Panc1 (cell line): ENCODE measurements at regions not wholly inside any gene's neighbourhood (a gene's known extent, or its start where the extent isn't known, plus 50 kb on each side); places are given as distances from the start of the nearest gene placed in this dataset.
"Not testable (repeated sequence)": the region's sequence is repeated elsewhere in the genome, so short reads cannot be mapped to it uniquely, and the experiment has no call there.

Source experiments
- ATAC-seq: fragments of 200-7000 bp; cut with Tn5 transposase; 2 replicates; pipeline ENCODE4 v1.9.1; 2020; ENCODE audit warnings: mild to moderate bottlenecking, moderate library complexity
- BruUV-seq: library from RNA; stranded (reverse); fragments of 400-500 nt; replicated peaks from 2 replicates; lab custom pipeline; 2021; lab: Mats Ljungman, UMichigan
- CTCF ChIA-PET: fragments of 300-600 bp; sonication (Branson Sonifier 250); formaldehyde crosslinking; loops from one replicate; lab custom pipeline; 2022; ENCODE audit warnings: antibody characterized with exemption; lab: Charles Lee
- POLR2A ChIA-PET: fragments of 300-600 bp; sonication (Branson Sonifier 250); formaldehyde crosslinking; loops from one replicate; lab custom pipeline; 2022; ENCODE audit warnings: antibody characterized with exemption; lab: Charles Lee
- DNase-seq: peaks from one replicate; pipeline ENCODE4 v3.0.0-alpha.2; 2010; ENCODE audit warnings: low read depth, low spot score
- H3K27ac ChIP-seq: 2 replicates; pipeline ENCODE4 v1.5.1; 2011; ENCODE audit warnings: mild to moderate bottlenecking, low read length, inconsistent platforms
- H3K27me3 ChIP-seq: fragments of 200-500 bp; sonication (Bioruptor generic); 2 replicates; pipeline ENCODE4 v1.6.0; 2014; ENCODE audit warnings: low read length, inconsistent platforms; ENCODE audit not compliant: control insufficient read depth, insufficient read depth
- H3K36me3 ChIP-seq: fragments of 200-500 bp; sonication (Bioruptor generic); 2 replicates; pipeline ENCODE4 v1.5.1; 2014; ENCODE audit warnings: inconsistent platforms, mild to moderate bottlenecking, low read length, moderate library complexity; ENCODE audit not compliant: control insufficient read depth, insufficient read depth
- H3K4me1 ChIP-seq: 2 replicates; pipeline ENCODE4 v1.5.1; 2011; ENCODE audit warnings: inconsistent platforms, mild to moderate bottlenecking, low read length, moderate library complexity; ENCODE audit not compliant: control insufficient read depth, insufficient read depth
- H3K4me3 ChIP-seq, 2 experiments: 2 replicates each; pipeline ENCODE4 v1.5.1; 2011 to 2012; ENCODE audit warnings: low read depth in 2 of 2, low read length in 2 of 2, mild to moderate bottlenecking in 2 of 2, inconsistent platforms in 1 of 2, moderate library complexity in 1 of 2
- H3K9me3 ChIP-seq: fragments of 200-500 bp; sonication (Bioruptor generic); 2 replicates; pipeline ENCODE4 v1.5.1; 2014; ENCODE audit warnings: low read depth, mild to moderate bottlenecking, inconsistent platforms, low read length, moderate library complexity; ENCODE audit not compliant: control insufficient read depth, insufficient read depth
- in situ Hi-C: cut with HindIII; loops from 2 replicates; pipeline ENCODE4 v1.10.0; 2016; ENCODE audit warnings: low sequenced_read_pairs, low pct_unique_long_range_greater_than_20kb
- intact Hi-C: fragments of 100-400 bp; cut with micrococcal nuclease; formaldehyde crosslinking; loops from one replicate; pipeline ENCODE4 v1.10.0; 2022; ENCODE audit not compliant: unreplicated experiment

DNA sequence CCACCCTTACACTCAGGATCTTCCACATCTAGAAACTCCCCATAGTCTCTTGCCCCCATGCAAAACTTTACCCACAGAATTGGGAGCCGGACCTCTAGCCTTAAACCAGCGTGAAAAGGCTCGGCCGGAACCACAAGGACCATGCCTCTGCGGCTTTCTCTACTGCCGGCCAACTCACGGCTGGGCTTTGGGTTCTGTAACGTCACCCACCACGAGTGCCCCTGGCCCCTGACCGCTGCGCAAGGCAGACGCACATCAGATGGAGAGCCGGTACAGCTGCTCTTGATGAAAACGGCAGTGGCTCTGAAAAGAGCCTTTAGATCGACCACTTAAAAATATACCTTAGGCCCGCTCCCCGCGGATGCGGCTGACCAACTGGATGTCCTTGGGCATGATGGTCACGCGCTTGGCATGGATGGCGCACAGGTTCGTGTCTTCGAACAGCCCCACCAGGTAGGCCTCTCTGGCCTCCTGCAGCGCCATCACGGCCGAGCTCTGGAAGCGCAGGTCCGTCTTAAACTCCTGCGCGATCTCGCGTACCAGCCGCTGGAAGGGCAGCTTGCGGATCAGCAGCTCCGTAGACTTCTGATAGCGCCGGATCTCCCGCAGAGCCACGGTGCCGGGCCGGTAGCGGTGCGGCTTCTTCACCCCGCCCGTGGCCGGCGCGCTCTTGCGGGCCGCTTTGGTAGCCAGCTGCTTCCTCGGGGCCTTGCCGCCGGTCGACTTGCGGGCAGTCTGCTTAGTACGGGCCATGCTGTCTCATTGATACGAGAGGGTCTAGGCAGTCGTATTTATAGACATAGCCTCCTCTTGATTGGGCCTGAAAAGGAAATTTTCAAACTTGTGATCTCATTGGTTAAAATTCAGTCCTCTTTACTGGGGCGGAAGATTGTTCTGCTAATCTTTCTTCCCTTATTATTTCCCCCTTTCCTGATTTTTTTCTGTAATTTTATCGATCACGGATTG lies 66.3 kb downstream of the FAM72C start:
- DNase-seq, intact Hi-C loops, in situ Hi-C loops, H3K27ac ChIP-seq, ATAC-seq, H3K36me3 ChIP-seq, H3K9me3 ChIP-seq, POLR2A ChIA-PET, BruUV-seq, H3K4me1 ChIP-seq, CTCF ChIA-PET, H3K27me3 ChIP-seq: not testable (repeated sequence)
- H3K4me3 ChIP-seq = peak overlapping the region in 1 of 2 experiments; percentile 9; a peak in 1 of 4 replicates

- intact Hi-C loops, H3K9me3 ChIP-seq, H3K4me1 ChIP-seq, H3K27ac ChIP-seq, POLR2A ChIA-PET, H3K36me3 ChIP-seq, CTCF ChIA-PET, BruUV-seq, DNase-seq, H3K27me3 ChIP-seq, in situ Hi-C loops: not testable (repeated sequence)
- peak overlapping the region in 1 of 2 experiments; percentile 11; a peak in 1 of 4 replicates for H3K4me3 ChIP-seq
- ATAC-seq = peak; percentile 98
These were observed 67.2 kb downstream of the FAM72C start for GRCh38 chr1:143904622-143904979.

DNA sequence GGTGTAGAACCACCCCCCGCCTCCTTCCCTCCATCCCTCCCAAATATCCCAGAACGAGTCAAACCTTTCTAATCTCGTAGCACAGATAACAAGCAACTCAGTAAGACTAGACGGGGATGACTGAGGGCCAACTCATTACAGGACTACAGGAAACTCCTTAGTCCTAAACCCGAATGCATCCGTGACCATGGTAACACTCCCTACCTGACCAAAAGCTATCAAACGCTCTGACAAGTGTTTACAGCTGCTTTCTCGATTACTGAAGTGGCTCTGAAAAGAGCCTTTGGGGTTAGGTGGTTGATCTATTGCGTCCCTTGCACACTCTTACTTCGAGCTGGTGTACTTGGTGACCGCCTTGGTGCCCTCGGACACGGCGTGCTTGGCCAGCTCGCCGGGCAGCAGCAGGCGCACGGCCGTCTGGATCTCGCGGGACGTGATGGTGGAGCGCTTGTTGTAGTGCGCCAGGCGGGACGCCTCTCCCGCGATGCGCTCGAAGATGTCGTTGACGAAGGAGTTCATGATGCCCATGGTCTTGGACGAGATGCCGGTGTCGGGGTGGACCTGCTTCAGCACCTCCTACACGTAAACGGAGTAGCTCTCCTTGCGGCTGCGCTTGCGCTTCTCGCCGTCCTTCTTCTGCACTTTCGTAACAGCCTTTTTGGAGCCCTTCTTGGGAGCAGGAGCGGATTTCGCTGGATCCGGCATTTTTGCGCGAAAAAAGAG lies 67.7 kb downstream of the FAM72C start:
- intact Hi-C loops, H3K27me3 ChIP-seq, H3K4me1 ChIP-seq, H3K27ac ChIP-seq, H3K36me3 ChIP-seq, CTCF ChIA-PET, BruUV-seq, in situ Hi-C loops, H3K9me3 ChIP-seq, DNase-seq, POLR2A ChIA-PET: not testable (repeated sequence)
- H3K4me3 ChIP-seq = peak overlapping the region in 1 of 2 experiments; percentile 11; a peak in 1 of 4 replicates
- ATAC-seq = peak; percentile 89

DNA sequence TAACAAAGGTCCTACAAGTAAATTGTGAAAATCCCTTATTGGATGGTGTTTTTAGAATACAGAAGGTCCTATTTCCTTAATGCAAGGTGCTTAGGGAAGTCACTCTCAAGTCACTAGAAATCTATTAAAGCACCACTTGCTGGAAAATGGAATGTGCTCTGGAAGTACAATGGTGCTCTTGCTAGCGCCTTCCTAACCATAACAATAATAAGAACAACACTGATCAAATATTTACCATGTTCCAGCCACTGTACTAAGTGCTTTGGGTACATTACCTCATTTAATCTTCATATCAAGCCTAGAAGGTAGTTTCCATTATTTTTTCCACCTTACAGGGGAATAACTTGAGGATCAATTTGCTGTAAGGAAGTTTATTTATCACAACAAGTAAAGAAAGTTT lies 75.4 kb downstream of the FAM72C start:
- in situ Hi-C loops, H3K36me3 ChIP-seq, ATAC-seq, BruUV-seq, H3K27ac ChIP-seq, intact Hi-C loops, CTCF ChIA-PET, H3K4me3 ChIP-seq, H3K4me1 ChIP-seq, H3K27me3 ChIP-seq, H3K9me3 ChIP-seq, DNase-seq, POLR2A ChIA-PET: not testable (repeated sequence)

DNA sequence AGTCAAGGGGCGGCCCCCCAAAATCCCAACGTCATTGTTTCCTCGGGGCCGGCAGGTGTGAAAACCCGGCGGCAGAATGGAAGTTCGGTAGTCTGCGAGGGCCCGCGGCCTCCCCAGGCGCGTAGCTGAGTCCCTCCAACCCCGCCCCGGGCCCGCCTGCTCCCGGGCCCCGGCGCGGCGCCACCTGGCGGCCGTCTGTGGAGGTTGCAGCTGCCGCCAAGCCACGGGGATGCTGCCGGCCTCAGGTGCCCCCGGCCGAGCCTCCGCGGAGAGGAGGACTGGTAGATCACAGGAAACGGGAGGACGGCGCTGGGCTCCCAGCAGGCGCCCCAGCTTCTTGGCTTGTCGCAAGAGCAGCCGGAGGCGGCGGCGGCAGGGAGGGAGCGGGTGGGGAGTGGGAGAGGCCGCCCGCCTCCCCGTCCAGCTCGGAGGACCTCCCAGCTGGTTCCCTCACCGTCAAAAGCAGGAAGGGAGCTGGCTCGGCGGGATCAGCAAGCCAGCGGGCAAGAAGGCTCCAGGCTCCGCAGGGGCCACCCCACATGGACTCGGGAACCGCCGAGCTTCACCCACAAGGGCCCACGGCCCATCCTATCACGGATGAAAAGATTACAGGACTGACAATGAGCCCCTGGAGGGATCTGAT lies 86.7 kb downstream of the FAM72C start:
- H3K4me1 ChIP-seq, POLR2A ChIA-PET, H3K9me3 ChIP-seq, intact Hi-C loops, H3K27me3 ChIP-seq, BruUV-seq, H3K4me3 ChIP-seq, H3K27ac ChIP-seq, CTCF ChIA-PET, in situ Hi-C loops, DNase-seq, H3K36me3 ChIP-seq: not testable (repeated sequence)
- peak; percentile 91 for ATAC-seq

DNA sequence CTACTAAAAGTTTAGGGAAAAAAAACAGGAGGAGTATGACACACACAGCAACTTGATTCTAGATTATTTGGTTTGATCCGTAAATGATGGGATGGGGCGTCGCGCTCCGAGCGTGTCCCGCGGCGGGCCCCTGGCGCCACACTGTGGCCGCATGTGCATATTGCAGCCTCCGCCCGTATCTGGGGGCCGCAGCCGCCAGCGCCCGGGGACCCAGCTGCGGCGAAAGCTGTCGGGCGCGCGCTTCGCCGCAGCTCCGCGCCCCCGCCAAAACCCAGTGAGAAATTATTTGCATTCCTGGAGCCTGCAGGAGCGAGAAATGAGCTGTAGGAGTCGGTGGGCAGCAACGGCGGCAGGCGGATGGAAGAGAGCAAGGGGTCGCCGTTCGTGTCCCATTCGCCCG lies 87.3 kb downstream of the FAM72C start:
- POLR2A ChIA-PET, H3K36me3 ChIP-seq, H3K27ac ChIP-seq, H3K27me3 ChIP-seq, intact Hi-C loops, DNase-seq, H3K9me3 ChIP-seq, CTCF ChIA-PET, H3K4me1 ChIP-seq, BruUV-seq, in situ Hi-C loops, H3K4me3 ChIP-seq: not testable (repeated sequence)
- ATAC-seq = peak; percentile 51
